ENCODE measurements at regions not wholly inside any gene's neighbourhood (a gene's known extent, or its start where the extent isn't known, plus 50 kb on each side); places are given as distances from the start of the nearest gene placed in this dataset.
"Not testable (repeated sequence)": the region's sequence is repeated elsewhere in the genome, so short reads cannot be mapped to it uniquely, and the experiment has no call there.

GRCh38 chr20:50362177-50362576 lies 148.0 kb upstream of the PTPN1 start:
- DNase-seq = not testable (repeated sequence)

GRCh38 chr20:50363027-50363426 lies 147.2 kb upstream of the PTPN1 start:
- no peak for DNase-seq

- no peak for DNase-seq
Observed at GRCh38 chr20:50363479-50363878, 146.7 kb upstream of the PTPN1 start.

GRCh38 chr20:50364542-50364941 lies 145.6 kb upstream of the PTPN1 start:
- DNase-seq = no peak

- DNase-seq = peak; percentile 48
Observed at GRCh38 chr20:50366270-50367103, 143.7 kb upstream of the PTPN1 start.

- DNase-seq = no peak
Observed at GRCh38 chr20:50367104-50367674, 143.0 kb upstream of the PTPN1 start.

GRCh38 chr20:50367739-50368375 lies 142.3 kb upstream of the PTPN1 start:
- no peak for DNase-seq

- no peak for DNase-seq
Observed at GRCh38 chr20:50368386-50368785, 141.8 kb upstream of the PTPN1 start.

- no peak for DNase-seq
Observed at GRCh38 chr20:50368813-50369224, 141.4 kb upstream of the PTPN1 start.

GRCh38 chr20:50369225-50370035 lies 140.8 kb upstream of the PTPN1 start:
- DNase-seq = no peak

GRCh38 chr20:50370036-50370566 lies 140.1 kb upstream of the PTPN1 start:
- no peak for DNase-seq

GRCh38 chr20:50371878-50372769 lies 138.1 kb upstream of the PTPN1 start:
- DNase-seq = no peak

GRCh38 chr20:50372770-50373088 lies 137.5 kb upstream of the PTPN1 start:
- no peak for DNase-seq

GRCh38 chr20:50373674-50374286 lies 136.4 kb upstream of the PTPN1 start:
- DNase-seq = no peak

- DNase-seq = no peak
Observed at GRCh38 chr20:50374541-50375078, 135.6 kb upstream of the PTPN1 start.

- DNase-seq = no peak
Observed at GRCh38 chr20:50376179-50376887, 133.8 kb upstream of the PTPN1 start.

GRCh38 chr20:50376888-50377459 lies 133.2 kb upstream of the PTPN1 start:
- peak; percentile 20 for DNase-seq

- DNase-seq = no peak
Observed at GRCh38 chr20:50378170-50379000, 131.8 kb upstream of the PTPN1 start.

All from activated CD4-positive, alpha-beta T cell treated with anti-CD3 and anti-CD28 coated beads, Interleukin-2, Interleukin-6, amounts not matched to agents 100 ng/mL and 50 ng/mL, durations not matched to agents 16 hours and 8 hours (primary cell).